NCI-H1436 (cell line): ENCODE measurements at regions not wholly inside any gene's neighbourhood (a gene's known extent, or its start where the extent isn't known, plus 50 kb on each side); places are given as distances from the start of the nearest gene placed in this dataset.
"Not testable (repeated sequence)": the region's sequence is repeated elsewhere in the genome, so short reads cannot be mapped to it uniquely, and the experiment has no call there.

ENCODE experiments used
- DNase-seq: peaks from one replicate; lab custom pipeline; 2025; lab: John Stamatoyannopoulos, UW

DNA sequence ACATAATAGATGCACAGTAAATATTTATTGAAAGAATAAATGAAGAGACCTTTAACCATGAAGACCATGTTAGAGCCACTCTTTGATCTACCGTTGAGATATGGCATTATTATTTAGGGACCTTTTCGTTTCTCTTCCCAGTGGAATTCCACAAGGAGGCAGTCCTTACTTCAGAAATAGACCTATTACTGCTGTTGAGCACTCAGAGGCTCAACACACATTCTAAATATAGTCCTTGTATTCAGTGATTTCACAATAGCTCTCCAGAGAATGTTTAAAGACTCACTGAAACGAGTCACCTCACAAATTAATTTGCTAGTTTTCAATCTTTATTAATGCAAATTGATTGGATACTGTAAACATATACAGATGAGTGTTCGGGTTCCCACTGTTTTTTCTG, 603.8 kb downstream of the CDH8 start:
- DNase-seq: no peak

DNA sequence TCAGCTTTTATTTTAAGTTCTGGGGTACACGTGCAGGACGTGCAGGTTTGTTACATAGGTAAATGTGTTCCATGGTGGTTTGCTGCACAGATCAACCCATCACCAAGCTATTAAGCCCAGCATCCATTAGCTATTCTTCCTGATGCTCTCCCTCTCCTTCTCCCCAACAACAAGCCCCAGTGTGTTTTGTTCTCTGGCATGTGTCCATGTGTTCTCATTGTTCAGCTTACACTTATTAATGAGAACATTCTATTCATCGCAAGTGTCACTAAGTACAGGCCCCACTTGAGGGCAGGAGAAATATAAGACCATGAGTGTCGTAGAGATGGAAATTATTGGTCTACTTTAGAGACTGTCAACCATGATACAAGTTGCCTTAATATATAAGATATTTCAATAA, 615.1 kb downstream of the CDH8 start:
- DNase-seq: no peak

DNA sequence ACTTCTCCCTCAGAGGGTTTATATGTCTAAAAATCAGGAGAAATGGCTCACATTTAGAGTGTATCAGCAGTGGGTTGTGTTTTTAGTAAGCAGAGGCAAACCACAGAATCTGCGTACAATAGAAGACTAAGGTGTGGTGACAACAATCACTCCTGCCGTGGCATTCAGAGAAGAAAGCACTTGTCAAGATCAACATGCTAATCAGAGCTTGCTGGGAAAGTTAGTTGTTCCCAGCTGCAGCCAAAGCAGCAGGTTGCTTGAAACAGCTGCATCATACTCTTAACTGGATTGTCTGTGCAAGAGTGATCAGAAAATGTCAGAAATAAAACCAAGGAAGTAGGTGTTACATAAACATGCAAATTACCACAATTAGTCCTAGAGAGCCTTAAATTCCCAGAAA, 616.4 kb downstream of the CDH8 start:
- DNase-seq: no peak

DNA sequence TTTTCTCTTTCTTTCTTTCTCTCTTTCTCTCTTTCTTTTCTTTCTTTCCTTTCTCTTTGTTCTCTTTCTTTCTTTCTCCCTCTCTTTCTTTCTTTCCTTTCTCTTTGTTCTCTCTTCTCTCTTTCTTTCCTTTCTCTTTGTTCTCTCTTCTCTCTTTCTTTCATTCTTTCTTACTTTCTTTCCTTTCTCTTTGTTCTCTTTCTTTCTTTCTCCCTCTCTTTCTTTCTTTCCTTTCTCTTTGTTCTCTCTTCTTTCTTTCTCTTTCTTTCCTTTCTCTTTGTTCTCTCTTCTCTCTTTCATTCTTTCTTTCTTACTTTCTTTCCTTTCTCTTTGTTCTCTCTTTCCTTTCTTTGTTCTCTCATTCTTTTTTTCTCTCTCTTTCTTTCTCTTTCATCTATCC, 617.4 kb downstream of the CDH8 start:
- DNase-seq: not testable (repeated sequence)

DNA sequence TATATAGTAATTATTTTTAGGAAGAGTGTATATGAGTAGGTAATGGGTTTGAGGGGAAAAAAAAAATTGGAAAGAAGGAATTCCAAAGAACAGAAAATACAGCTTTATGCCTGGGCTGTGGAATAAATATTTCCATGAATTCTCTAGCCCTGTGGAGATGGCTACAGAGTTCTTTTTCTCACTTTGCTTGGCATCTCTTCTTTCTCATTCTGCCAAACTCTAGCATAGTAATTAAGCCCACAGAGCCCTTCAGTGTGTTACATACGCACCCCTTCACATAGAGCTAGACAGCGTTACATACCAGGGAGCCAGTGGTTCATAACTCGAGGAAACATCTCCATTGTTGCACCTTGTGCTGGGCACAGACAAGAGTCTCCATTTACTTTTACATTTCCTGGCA, 621.1 kb downstream of the CDH8 start:
- DNase-seq: no peak

DNA sequence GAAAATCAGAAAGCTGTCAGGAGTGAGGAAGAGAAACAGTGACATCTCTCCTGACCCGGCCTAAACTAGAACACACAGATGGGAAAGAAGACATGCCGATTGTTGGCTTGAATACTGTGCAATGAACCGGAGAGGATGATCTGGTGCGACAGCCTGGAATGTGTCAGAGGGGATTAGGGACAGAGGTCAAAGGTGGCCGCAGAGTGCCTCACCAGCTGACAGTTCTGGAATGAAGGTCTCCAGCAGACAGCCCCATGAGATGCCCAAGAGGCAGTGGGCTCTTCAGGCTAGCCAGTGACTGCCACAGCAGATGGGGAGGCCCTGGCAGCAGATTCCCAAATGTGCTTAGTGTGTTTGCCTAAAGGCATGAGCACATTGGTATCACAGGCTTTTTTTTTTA, 623.2 kb downstream of the CDH8 start:
- DNase-seq: no peak

DNA sequence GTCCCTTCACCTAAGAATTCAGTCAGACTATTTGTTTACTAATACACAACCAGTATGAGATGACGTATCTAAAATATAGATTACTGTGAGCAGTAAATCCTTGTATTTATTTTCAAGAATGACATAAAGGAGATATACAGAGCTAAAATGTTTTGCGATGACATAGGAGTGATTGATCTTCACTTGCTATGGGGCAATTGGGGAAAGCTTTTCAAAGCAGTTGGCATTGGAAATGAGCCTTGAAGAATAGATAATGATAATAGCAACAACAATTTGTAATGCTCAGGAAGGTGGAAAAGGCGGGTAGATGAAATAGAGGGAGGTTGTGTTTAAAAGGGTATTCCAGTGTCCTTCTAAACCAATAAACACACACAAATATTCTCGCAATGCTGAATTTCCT, 623.7 kb downstream of the CDH8 start:
- DNase-seq: no peak

DNA sequence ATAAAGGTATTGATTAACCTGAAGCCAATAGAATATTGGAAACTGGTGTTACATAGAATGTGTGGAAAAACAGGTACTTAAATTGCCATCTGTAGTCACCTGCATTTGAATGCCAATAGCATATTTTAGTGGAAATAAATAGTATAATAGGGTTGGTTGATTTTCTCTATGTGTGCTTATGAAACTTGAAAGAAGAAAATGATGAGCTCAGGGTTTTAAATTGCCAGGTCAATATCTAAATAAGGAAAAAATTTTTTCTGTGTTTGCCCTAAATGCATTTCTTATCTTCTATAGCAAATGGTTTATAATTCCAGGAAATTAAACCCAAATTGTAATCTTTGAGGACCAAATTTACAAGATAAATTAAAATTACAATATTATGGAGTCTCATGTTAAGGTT, 626.6 kb downstream of the CDH8 start:
- DNase-seq: no peak

DNA sequence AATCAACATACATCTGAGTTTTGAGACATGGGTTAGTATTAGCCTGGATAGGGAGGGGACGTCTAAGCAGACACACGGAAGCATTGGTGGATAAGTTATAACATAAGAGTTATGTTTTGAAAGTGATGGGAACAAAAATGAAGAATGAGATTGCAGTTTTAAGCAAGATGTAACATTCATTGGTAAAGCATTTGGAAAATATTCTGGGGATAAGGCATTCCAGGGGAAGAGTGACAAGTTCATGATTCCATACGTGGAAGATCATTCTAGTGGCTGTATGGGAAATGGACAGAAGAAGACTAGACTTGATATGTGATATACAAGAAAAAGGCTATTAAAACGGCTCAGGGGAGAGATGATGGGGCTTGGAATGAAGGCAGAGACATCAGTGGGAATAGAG, 632.9 kb downstream of the CDH8 start:
- no peak for DNase-seq

DNA sequence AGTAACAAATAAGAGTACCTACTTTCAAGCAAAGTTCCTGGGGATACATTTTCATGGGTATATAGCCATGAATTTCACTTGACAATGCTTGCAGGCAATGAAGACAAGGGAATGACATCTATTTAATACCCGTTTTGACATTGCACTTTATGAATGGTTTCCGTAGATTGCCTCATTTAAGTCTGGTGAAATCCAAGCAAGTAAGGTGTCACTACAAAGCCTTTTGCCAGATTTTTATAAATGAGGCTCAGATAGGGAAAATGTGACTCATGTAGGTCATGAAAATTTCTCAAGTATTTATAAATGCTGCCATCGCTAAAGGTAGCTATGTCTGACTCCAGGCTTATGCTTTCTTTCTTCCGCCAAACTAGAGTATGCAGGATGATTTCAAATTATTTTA, 644.3 kb downstream of the CDH8 start:
- DNase-seq: no peak

DNA sequence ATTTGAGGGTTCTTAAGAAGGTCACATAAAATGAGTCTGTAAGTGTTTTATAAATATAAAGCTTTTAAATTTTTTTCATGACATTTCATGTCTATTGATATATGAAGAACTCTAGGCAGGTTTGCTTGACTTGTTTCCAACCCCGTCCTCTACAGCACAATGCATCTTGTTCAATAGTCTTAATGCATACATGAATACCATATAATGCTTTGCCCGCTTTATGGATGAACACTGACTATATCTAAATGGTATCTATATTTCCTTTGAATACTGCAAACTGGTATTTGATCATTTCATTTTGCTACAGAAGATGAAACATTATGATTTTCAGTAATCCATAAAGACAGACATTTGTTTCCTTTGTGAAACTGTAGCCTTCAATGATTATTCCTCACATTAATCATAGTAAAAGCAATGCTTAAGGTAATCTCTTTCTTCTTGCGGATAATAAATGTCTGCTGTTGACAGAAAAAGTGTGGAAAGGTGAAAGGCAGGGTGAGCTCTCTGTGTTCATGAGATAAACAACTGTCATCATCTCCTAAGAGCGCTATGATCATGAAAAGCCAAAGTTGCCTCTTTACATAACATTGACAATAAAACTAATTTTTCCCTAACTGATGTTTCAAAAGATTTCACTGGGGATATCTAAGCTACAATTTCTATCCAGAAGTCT, 645.1 kb downstream of the CDH8 start:
- no peak for DNase-seq

DNA sequence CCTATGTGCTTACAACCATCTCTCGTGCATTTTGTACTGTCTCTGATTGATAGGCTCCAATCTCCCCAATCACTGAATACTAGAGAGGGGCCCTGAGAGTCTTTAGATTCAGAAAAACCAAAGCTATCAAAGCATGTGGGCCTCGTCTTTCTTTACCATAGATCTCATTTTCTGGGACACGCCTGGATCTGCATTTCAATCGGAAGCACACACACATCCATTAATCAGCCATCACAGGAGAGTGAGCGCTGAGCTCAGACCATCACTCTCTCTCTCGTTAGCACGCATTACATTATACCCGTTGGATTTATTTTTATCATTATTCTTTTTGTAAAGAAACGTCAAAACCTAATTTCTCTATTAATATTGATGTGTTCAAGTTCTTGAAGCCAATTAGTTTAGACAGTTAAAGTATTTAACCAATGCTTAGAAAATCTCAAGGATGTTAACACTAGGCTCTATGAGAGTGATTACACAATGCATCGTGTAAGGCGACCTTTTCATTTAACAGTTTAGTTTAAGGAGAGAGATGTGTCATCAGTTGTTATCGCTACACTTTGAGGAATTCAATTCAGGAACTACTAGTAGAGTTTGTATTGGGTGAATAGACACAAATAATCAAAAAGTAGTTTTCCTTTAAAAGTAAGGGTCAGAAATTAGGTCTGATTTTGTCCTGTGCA, 650.7 kb downstream of the CDH8 start:
- DNase-seq: no peak

DNA sequence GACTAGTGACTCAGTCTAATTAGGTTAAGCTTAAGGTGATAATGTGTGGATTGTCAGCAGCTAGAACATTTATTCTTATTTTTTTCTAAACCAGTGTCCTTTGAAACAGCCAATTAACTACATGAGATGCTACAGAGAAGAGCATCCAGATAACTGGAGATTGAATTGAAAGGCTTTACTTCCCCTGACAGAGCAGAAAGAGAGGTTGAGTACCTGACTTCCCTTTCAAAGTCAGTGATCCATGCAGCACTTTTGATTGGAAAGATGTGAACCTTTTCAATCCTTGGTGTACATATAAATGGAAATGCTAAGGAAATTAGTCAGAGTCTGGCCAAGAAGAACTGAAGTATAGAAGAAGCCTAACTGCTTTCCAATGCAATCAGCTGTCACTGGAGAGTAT, 653.8 kb downstream of the CDH8 start:
- no peak for DNase-seq

DNA sequence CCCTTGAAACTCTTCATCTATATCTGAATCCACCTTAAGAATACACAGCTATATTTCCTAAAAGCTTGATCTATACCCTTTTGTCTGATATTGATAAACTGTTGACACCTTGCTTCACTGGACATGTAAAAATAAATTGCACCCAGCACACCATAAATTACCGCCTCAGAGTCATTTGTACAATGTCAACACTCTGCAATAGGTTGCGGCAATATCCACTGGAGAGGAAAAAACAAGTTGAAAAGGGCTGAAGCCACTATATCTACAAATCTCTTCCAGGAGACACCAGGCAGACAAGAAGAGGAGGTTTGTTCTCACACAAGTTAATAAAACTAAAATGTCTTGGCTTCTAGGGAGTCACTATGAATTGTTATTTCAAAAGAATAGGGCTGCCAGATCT, 656.9 kb downstream of the CDH8 start:
- no peak for DNase-seq

DNA sequence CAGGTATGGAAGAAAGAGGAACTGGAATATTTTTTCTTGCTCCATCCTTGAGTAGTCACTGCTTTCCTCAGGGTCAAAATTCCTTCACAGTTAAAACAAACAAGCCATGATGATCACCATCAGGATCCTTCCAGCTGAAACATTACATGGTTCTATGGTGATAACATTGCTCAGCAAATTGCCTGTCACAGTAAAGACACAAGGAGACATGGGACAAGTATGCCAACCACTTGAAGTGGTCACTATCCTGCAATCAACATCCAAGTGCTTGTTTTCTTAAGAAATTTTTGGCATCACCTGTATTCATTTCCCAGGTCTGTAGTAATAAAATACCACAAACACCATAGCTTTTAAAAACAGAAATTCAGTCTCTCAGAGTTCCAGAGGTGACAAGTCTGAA, 662.2 kb downstream of the CDH8 start:
- DNase-seq: no peak

DNA sequence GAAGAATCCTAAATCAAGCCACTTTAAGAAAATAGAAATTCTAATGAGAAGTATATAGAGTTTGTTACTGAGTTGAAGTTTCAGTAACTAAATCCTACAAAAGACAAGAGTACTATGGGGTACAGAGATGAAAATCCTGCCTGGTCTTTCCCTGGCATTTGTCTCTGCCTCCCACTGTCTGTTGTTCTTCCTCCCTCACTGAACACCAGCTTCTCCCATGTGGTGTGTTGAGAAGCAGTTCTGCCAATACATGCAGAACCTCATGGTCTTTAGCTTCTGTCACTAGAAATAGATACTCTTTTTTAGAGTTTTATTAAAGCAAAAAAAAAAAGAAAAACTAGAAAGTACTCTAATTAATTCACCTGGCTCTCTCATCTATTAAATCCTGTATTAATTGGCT, 664.4 kb downstream of the CDH8 start:
- no peak for DNase-seq

DNA sequence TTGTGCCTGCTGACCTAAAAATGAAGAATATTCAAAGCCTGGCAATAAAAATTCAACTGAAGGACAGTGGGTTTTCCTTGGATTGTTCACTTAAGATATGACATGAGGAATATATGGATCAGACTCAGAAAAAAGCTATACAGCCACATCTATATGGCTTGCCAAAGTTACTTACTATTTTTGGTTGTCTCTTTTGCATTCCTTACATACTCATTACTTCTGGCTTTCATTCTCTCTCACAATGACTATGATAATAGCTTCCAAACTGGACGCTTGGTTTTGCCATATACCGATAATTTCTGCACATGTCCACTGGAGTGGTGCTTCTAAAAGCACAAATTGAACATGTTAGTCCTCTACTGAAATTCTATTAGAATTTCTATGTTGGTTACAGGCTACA, 664.9 kb downstream of the CDH8 start:
- no peak for DNase-seq

DNA sequence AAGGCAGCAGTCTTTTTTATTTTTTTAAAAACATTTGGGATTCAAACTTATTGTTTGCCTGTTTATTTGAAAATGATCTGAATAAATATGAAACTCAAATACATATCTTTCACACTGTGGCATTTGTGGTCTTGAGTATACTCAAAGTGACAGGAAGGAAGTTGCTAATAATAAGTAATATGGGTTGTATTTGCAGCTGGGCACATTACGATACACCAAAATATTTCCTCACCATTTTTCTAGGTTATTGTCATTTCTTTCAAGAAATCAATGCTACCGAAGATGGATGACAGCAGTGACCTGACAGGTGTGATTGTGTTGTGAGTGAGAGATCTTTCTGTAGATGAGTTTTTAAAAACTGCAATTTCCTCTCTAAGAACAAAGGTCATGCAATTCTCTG, 665.7 kb downstream of the CDH8 start:
- no peak for DNase-seq

DNA sequence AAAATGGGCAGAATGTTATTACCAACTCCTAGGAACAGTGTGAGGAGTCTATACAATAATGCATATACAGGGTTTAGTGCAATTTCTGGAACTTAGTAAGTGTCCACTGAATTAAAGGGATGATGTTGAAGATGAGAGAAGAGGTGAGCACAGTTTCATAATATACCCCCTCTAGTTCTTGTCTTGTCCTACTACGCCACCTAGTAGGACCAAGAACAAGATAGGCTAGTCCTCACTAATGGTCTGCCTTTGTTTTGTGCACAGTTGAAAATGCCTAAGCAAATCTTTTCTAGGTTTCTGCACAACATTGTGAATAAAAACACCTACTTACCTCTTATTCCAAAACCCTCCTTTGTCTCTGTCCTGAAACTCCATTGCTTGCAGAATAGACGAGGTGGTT, 670.2 kb downstream of the CDH8 start:
- DNase-seq: no peak

DNA sequence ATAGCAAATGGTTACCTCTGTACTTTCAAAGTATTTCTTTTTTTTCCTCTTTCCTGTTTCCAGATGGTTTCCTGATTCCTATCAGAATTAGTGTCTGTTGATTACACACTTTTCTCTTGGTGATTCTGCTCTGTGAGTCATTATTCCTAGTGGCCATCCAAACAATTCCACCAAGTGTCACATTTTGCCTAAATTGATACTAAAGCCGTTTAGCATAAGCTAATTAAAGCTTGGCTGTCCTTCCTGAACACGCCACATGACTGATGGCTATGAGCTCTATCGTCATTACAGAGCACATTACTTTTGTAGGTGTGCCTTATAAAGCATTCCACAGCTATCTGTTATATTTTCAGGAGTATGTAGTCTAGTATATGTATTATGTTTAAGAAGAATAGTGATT, 671.2 kb downstream of the CDH8 start:
- DNase-seq: no peak

DNA sequence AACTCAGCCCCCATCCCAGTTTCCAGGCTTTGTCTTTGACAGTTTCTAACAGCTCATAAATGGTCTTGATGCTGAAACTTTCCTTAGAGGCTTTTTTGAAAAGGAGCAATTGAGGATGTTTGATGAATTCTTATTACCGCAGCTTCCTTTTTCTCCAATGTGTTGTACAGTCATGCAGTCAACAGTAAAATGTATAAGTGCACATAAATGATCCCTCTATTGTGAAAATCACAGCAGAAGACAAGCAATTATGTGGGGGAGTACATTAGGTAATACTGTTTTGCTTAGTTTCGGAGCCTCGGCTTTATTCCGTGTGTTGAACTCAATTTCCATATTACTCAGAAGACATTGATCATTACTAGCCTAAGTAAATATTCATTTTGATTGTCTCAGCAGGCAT, 673.7 kb downstream of the CDH8 start:
- DNase-seq: no peak

DNA sequence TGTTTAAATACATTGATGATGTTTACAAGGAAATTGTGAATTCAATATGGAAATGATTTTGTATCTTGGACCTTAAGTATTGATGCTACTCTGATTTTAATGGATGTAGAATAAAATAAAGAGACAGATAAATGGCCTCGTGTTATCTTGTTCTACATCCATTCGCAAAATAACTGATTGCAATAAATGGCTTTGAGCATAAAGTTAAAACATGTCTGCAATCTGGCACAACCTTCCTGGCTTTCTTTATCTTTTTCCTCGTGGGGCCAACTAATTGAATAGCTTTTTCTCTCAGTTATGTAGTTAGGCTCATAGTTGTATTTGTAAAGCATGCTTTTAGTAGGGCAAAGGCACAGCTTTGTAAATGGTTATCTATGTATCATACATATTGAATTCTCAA, 691.4 kb downstream of the CDH8 start:
- DNase-seq: no peak

DNA sequence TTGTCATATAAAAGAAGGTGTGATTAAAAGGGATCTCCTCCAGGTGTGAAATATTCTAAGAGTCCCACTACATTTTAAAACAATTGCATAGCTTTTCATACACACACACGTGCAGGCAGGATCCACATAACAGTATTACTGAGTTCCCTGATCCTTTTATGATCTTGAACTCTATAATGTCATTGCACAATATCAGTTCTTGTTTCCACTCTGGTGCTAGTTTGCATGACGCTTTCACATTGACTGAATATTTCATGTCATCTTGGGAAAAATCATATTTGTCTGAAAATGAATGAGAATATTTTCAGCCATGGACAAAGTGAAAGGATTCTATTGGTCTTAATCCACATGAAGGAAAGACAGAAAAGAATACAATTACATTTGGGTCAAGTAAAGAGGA, 703.8 kb downstream of the CDH8 start:
- DNase-seq: no peak

DNA sequence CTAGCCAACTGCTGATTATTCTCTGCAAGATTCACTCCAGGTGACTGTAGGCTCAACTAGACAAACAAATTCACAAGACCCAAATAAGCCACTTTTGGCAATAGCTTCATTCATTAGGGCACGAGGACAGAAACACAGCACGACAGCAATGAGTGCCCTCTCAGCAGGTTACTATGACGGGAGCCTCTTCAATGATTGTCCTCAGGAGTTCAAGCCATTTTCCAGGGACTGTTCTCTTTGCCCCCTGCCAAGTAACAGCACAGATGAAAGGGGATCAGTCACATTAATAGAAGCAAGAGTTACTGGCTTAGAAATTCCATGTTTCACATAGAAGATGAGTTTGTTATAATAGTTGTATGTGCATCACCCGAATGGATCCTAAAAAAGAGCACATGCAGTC, 712.2 kb downstream of the CDH8 start:
- DNase-seq: no peak
